GM19025 (cell line): ENCODE measurements at regions not wholly inside any gene's neighbourhood (a gene's known extent, or its start where the extent isn't known, plus 50 kb on each side); places are given as distances from the start of the nearest gene placed in this dataset.

Source experiments
- ATAC-seq: cut with Tn5 transposase; IDR thresholded peaks from one replicate; pipeline ENCODE4 v1.9.1; 2021; ENCODE audit warnings: mild to moderate bottlenecking, low read depth, moderate library complexity; ENCODE audit not compliant: unreplicated experiment

DNA sequence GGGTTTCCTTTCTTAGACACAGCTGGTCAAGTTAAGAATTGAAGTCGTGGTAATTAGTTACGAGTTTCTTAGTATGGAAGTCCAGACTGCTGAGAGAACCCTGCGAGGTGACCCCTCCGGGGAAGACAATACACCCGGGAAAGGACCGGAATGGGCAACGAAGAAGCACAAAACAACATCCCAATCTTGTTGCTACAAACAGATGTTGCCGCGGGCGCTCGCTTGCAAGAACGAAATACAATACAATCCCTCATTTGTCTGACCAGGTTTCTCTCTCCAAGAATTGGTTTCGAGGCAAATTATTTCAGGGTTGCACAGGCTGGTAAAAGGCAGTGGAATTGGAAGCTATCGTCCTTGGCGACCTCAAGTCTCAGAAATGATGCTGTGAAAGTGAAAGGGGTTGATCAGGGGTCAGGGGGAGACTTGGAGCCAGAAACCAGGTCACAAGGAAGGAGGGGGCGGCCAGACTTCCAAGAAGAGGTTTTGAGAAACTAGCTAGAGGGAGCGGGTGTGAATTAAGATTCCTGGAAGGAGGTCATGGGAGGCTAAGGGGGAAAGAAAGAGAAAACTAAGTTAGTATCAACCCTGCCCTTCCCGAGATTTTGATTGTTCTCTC is 401.9 kb downstream of the HRH4 start:
- no peak for ATAC-seq

DNA sequence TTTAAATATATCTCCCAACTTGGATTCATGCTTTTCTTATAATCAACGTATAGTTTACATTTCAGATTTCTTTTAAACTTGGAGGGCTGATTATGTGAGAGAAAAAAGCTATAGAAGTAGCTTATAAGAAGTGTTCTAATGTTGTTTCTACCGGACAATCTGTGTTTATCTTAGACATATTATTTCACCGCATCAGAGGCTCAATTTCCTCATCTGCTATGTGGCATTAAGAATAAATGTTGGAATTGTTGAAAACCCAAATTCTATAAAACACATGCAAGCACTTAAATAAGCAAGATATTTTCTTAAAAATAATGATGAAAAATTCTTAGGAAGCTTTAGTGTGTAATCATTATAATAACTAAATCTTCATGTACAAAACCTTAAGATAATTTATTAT is 407.9 kb downstream of the HRH4 start:
- ATAC-seq, result no peak

GRCh38 chr18:24868760-24869237 is 408.4 kb downstream of the HRH4 start:
- ATAC-seq, result no peak

DNA sequence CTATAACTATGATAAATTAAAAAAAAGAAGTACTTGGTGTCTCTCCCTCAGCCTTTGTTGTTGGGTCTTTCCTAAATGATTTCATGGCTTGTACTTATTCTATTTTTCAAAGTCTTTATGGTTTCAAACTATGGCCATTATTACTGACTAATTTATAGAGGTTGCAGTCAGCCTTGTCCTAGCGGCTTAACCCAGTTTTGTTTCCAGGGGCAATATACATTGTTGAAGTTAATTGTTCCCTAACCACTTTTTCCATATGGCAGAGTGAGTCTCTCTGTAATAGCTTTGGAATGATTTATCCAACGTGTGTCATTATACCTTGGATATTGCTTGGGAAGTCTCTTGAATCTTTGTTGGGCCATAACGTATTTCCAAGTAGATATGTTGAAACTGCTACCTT is 408.8 kb downstream of the HRH4 start:
- no peak for ATAC-seq

- no peak for ATAC-seq
Observed at GRCh38 chr18:24875286-24875685, 414.8 kb downstream of the HRH4 start.

- ATAC-seq, result no peak
Observed at GRCh38 chr18:24875777-24876176, 415.3 kb downstream of the HRH4 start.

DNA sequence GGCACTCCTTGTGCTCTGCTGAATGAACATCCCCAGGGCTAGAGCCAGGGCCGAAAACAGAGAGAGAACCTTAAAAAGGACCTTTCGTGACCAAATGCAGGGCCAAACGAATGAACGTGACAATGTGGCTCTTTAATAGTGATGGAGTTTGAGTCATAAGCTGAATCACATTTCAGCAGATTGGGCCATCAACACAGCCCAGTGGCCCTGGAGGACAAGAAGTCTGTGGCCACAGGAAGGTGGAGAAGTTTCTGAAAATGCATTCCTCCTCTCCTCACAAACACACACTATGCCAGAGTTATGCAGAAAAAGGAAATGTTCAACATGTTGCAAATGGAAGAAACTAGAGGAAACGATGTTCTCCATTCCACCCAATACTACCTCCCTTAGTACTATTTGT is 415.8 kb downstream of the HRH4 start:
- ATAC-seq, result no peak

DNA sequence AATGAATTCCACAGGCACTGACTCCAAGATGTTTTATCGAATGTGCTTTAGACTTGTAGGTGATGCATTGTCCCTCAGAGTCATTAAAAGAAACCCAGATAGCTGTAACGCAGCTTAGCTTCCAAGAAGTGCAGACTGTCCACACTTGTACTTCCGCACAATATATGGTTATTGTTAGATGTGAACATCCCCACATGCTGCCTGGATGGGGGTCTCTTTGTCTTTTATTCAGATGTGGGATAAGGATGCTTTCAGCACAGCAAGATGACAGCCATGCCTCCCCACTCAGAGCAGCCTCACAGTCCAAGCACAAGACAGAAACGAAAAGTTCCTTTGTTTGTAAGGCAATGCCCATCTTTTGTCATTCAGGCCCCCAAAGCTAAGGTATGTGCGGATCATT is 416.6 kb downstream of the HRH4 start:
- ATAC-seq, result no peak

DNA sequence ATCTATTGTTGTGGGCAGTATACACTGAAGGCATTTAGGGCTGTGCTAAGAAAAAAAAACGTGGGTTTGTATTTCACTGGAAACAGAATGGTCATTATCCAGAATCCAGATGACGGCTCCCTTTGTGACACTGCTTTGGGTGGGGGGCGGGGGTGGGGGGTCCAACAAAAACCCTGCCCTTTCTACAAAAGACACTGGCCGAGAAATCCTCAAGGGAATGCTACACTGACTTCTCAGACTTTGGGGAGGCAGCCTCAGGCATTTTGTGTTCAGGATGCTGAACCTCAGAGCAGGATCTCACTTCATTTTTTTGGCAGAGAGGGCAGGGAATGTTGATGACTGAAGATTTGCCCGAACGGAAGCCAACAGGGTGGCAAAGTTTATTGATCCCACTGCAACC is 417.1 kb downstream of the HRH4 start:
- no peak for ATAC-seq

GRCh38 chr18:24878289-24878688 is 417.9 kb downstream of the HRH4 start:
- no peak for ATAC-seq

- ATAC-seq, result no peak
Observed at GRCh38 chr18:24885276-24885675, 424.8 kb downstream of the HRH4 start.

DNA sequence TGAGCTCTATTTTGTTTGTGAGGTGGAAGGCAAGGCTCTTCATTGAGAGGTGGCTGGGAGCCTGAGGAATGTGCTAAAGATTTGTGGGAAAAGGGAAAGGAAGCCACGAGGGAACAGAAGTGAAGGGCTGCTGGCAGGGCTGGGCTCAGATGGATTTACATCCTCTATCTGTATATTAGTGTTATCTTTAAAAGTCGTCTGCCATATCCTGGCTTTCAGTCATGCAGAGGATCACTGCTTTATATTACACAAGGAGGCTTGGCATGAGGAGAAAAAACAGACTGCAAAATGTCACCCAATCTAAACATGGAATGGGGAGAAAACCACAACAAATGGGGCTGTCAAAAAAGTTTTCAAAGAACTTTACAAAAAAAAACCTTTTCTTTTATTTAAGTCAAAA is 434.4 kb downstream of the HRH4 start:
- ATAC-seq, result no peak

- ATAC-seq, result no peak
Observed at GRCh38 chr18:24897461-24897860, 437.0 kb downstream of the HRH4 start.

GRCh38 chr18:24910221-24910620 is 441.7 kb downstream of the ZNF521 start:
- no peak for ATAC-seq

DNA sequence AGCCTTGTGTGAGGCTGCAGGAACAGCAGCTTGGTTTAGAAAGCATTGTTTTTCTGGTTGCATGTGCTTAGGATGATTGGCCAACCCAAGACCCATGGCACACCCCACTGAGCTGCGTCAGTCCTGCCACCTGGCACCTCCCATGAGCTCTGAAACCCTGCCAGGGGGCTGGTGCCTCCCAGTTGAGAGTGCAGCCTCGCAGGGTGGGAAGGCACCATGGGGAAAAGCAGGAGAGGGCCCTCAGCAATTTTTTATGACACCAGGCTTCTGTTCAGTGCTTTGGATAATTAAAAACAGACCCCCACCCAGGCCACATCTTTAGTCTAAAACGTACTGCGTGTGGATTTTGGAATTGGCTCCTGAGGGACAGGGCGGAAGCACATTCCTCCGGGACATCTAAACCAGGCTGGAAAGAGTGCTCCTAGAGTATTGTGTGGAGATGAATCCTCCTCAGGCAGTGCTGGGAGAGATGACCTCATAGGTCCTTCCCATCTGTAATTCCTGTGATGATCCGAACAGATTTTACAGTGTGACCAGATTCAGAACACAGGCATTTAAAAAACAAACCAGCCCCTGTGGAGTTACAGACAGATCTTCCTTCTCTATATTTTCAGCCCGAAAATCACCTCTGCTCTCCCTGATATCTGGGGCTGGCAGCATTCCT is 438.3 kb downstream of the ZNF521 start:
- ATAC-seq, result no peak

DNA sequence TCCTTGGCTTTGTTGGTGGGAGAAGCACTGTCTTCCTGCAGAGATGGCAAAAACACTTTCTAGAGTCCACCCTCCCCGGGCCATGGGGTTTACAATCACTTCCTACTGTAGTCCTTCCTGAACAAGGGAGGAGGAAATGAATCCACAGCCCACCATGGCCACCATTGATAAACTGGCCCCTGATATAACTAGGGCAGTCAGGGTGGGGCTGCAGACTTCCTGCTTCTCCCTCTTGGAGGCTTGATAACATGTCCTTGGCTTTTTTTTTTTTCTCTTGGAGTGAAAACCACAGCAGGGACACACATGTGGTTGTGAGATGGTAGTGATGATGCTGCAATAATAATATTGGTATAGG is 437.8 kb downstream of the ZNF521 start:
- ATAC-seq, result no peak

- ATAC-seq, result no peak
Observed at GRCh38 chr18:24914685-24915084, 437.3 kb downstream of the ZNF521 start.

DNA sequence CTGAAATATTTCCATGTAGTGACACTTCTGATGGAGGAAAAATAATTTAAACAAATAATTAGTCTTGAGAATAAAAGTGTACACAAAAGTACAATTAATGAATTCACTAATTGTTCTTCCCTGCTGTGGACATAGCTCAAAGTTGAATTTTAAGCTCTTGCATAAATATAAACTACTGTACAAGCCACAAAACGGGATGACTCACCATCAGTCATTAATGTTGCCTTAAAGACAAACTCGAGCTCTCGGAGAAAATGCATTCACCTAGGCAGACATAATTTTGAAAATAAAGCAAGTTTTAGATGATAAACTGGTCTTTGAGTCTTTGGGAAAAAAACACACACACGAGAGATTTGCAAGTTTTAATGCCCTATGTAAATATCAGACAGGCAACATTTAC is 436.4 kb downstream of the ZNF521 start:
- no peak for ATAC-seq

DNA sequence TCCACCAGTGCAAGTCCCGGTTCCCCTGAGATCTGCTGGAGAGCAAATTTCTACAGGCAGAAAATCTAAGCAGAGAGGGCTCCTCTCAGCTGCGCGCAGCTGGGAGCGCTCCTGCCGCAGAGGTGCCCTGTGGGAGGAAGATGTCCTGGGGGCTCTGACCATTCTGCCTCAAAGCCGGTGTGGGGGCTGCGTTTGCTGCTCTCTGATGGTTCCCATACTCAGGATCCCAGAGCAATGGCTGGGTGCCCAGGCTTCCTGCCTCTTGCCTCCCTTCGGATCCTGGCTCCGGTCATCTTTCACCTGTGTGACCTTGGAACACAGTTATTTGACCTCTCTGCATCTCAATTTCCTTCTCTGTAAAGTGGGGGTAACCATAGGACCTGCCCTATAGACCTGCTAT is 434.2 kb downstream of the ZNF521 start:
- no peak for ATAC-seq

- ATAC-seq, result no peak
Observed at GRCh38 chr18:24918257-24918656, 433.7 kb downstream of the ZNF521 start.

DNA sequence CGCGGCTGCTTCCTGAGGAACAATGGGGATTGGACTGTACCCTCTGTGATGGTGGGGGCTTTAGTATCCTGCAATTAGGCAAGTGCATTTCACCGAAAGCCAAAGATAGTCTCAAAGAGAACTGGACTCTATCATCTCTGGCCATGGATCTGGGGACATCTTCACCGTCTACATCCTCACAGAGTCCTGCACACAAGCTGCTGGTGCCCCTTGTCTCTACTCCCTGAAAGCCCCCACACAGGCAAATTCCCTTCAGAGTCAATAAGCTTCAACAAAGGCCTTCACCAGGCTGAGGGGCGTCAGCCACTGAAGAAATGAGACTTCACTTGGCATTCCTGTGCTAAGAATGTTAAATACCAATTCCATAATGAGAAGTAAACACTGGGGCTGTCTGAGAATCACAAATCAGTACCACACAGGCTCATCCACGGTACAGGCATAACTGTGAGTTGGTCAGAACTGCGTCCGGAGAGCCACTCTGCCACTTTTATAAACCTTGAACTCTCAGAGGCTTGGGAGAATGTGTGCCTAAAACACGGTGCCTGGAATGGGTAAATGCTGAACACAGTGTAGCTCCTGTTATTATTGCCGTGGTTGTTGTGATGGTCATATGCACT is 432.7 kb downstream of the ZNF521 start:
- ATAC-seq, result no peak

DNA sequence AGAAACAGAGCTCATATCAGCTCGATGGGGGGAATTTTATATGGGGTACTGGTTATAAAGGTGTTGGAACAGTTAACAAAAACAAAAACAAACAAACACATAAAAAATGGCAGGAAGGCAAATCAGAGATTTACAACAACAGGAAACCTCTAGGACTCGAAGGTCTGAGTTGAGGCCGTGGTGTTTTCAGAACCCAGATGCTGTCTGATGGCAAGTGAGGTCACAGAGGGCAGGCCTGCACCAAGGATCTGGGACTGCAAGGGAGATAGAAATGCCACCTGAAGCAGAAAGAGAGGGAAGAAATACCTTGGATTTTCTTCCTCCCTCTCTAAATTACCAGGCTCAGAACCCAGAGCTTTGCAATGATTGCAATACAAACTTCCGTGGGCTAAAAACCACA is 429.5 kb downstream of the ZNF521 start:
- no peak for ATAC-seq
